ENCODE measurements at regions not wholly inside any gene's neighbourhood (a gene's known extent, or its start where the extent isn't known, plus 50 kb on each side); places are given as distances from the start of the nearest gene placed in this dataset.

DNA sequence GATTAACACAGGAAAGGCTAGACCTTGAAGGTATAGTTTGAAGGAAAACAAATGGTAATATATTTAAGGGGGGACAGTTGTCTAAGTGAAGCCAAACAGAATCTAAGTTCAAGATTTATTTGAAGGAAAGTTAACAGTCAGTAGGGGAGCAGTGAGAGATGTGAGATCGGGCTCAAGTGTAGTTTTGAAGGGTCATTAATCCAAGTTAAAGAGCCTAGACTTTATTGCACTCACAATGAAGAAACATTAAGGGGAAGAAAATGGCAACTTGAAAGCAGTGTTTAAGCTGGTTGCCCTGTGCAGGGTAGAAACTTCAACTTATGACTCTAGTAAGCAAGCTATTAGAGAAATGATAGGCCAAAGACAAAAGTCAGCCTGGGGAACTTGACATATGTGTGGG lies 1952.2 kb downstream of the PCDH7 start:
- TF ChIP-seq CTCF (IDR thresholded peaks at IDR 0.05; ENCODE audit: low read length): no peak
- no peak for TF ChIP-seq EZH2 (IDR thresholded peaks at IDR 0.05; ENCODE audit: borderline replicate concordance, low read length)

All from OCI-LY1 (cell line).